OCI-LY7 (cell line): ENCODE measurements at regions not wholly inside any gene's neighbourhood (a gene's known extent, or its start where the extent isn't known, plus 50 kb on each side); places are given as distances from the start of the nearest gene placed in this dataset.

Experiments
- BruUV-seq: library from RNA; stranded (reverse); fragments of 400-500 nt; replicated peaks from 2 replicates; lab custom pipeline; 2021; lab: Mats Ljungman, UMichigan
- CTCF ChIA-PET: fragments of 300-600 bp; sonication (Branson Sonifier 250); formaldehyde crosslinking; loops from one replicate; lab custom pipeline; 2022; ENCODE audit warnings: antibody characterized with exemption; ENCODE audit not compliant: unreplicated experiment; lab: Charles Lee
- POLR2A ChIA-PET: fragments of 300-600 bp; sonication (Branson Sonifier 250); formaldehyde crosslinking; loops from one replicate; lab custom pipeline; 2022; ENCODE audit warnings: antibody characterized with exemption; lab: Charles Lee
- DNase-seq: peaks from one replicate; pipeline ENCODE4 v3.0.0-alpha.2; 2015; ENCODE audit warnings: low spot score
- H2AFZ ChIP-seq: fragments of 200-600 bp; sonication (generic), shearing (Covaris generic); 2 replicates; pipeline ENCODE4 v1.6.1; 2014; ENCODE audit warnings: mild to moderate bottlenecking, antibody characterized with exemption, low read length, moderate library complexity
- H3K27ac ChIP-seq: fragments of 200-600 bp; sonication (generic); 2 replicates; pipeline ENCODE4 v1.5.1; 2014; ENCODE audit warnings: mixed run types, low read depth, mild to moderate bottlenecking, moderate library complexity, low read length, inconsistent platforms; ENCODE audit not compliant: poor library complexity, severe bottlenecking
- H3K36me3 ChIP-seq: fragments of 200-600 bp; sonication (generic); 2 replicates; pipeline ENCODE4 v1.6.1; 2014; ENCODE audit warnings: mild to moderate bottlenecking, antibody characterized with exemption, low read length, moderate library complexity, mixed read lengths; ENCODE audit not compliant: insufficient read depth
- H3K4me1 ChIP-seq: fragments of 200-600 bp; sonication (generic); 2 replicates; pipeline ENCODE4 v1.5.1; 2014; ENCODE audit warnings: mild to moderate bottlenecking, low read length; ENCODE audit not compliant: insufficient read depth, poor library complexity, severe bottlenecking
- H3K4me2 ChIP-seq: fragments of 200-600 bp; sonication (generic); 2 replicates; pipeline ENCODE4 v1.6.1; 2014; ENCODE audit warnings: mild to moderate bottlenecking, low read length
- H3K4me3 ChIP-seq: fragments of 200-600 bp; sonication (generic); 2 replicates; pipeline ENCODE4 v1.5.1; 2014; ENCODE audit warnings: mild to moderate bottlenecking, low read depth, low read length; ENCODE audit not compliant: poor library complexity, severe bottlenecking
- H3K79me2 ChIP-seq: fragments of 200-600 bp; sonication (generic); 2 replicates; pipeline ENCODE4 v1.6.1; 2016; ENCODE audit warnings: low read depth, mild to moderate bottlenecking, low read length, moderate library complexity, mixed read lengths; ENCODE audit not compliant: insufficient read depth
- H3K9me2 ChIP-seq: fragments of 200-600 bp; sonication (generic); 2 replicates; pipeline ENCODE4 v1.6.1; 2016; ENCODE audit warnings: mild to moderate bottlenecking, low read length, mixed read lengths; ENCODE audit not compliant: insufficient read depth
- H3K9me3 ChIP-seq: fragments of 200-600 bp; sonication (generic); 2 replicates; pipeline ENCODE4 v1.6.1; 2014; ENCODE audit warnings: mild to moderate bottlenecking, mixed run types, low read length, mixed read lengths
- H4K20me1 ChIP-seq: fragments of 200-600 bp; sonication (generic); 2 replicates; pipeline ENCODE4 v1.6.1; 2014; ENCODE audit warnings: mild to moderate bottlenecking, antibody characterized with exemption, low read length, moderate library complexity, mixed read lengths; ENCODE audit not compliant: insufficient read depth
- EZH2phosphoT487 ChIP-seq: fragments of 200-600 bp; sonication (generic); IDR thresholded peaks from 2 replicates; pipeline ENCODE4 v1.6.1; 2018; ENCODE audit warnings: low read depth, borderline replicate concordance, mild to moderate bottlenecking, mixed run types, antibody characterized with exemption, low read length, moderate library complexity, mixed read lengths
- intact Hi-C: fragments of 100-400 bp; cut with micrococcal nuclease; formaldehyde crosslinking; loops from one replicate; pipeline ENCODE4 v1.10.0; 2022; ENCODE audit not compliant: unreplicated experiment
- TF ChIP-seq, protein P1 (sequence below): fragments of 200-600 bp; sonication (generic); conservative IDR thresholded peaks from 2 replicates; pipeline ENCODE4 v1.5.1; 2014; ENCODE audit warnings: mild to moderate bottlenecking, antibody characterized with exemption, low read length, moderate library complexity, mixed read lengths

DNA sequence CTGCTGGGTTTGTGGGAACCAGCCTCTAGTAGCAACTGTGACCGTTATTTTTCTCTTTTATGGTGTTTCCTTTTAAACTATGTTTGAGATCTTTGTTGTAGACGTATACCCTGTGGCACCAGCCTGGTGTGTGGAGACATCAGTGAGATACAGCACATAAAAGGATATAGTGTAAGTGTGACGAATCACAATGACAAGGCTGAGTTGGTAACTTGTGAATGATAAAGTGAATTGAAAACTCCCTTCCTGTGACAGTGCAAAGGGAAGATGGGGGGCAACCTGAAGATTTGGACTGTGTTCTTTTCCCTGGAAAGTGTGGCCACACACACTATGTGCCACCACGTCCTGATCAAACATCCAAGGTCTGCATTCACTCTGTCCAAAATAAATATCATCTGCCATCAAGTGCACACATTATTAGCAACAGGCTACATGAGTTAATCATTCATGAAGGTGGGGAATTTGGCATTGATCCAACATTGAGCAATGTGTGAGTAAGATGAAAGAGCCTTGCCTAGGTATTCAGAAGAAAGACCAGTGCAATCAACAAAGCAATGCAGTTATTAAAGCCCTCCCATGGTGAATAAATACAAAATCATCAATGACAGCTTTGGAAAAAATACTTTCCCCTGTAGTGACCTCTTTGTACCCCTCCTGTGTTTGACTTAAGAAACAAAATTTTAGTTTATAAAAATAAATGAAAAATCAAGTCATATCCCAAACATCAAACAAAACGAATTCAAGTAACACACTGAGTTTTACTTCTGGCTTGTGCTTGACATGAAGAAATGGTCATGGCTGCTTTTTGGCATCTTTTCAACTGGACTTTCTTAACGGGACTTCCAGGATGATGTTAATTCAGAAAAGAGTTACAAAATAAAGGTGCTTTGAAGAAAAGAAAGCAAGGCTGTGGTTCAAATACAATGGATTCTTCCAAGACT, 1280.5 kb upstream of the ZEB2 start:
- CTCF ChIA-PET, result no interaction called here

DNA sequence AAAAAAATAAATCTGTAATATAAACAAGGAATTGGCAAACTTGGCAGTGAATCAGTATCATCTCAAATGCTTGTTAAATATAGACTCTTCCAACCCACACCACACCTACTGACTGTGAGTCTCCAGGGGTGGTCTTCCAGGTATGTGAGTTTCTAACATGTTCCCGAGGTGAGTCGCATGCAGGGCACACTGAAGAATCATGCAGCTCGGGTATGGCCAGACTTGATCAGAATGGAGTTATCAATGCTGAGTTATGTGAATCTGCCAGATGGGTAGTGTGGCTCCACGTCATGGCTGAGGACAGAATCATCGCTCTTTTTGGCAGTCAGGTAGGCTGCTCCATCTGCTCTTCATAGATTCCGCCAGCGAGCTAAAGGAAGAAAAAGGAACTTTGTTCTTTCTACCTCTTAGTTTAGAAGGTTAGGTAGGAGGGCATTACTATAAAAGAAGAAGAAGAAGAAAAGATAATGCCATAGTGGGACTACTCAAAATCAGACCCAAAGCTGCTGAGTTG, 1279.7 kb upstream of the ZEB2 start:
- Histone ChIP-seq H3K4me1 (no peaks in the 10 kb centered on the region), H3K79me2 (no peaks in the 10 kb centered on the region), H3K9me3 (no peaks in the 10 kb centered on the region), H3K36me3 (no peaks in the 10 kb centered on the region), H3K4me3 (no peak overlapping the region), H3K27ac (no peak overlapping the region), H3K9me2 (no peaks in the 10 kb centered on the region), H2AFZ (no peak overlapping the region), H4K20me1 (no peaks in the 10 kb centered on the region), H3K4me2 (no peak overlapping the region)
- CTCF ChIA-PET, result no interaction called here
- BruUV-seq, result no TSS peak
- no peak for DNase-seq
- intact Hi-C loops, result no loop called here
- TF ChIP-seq, protein P1, sequence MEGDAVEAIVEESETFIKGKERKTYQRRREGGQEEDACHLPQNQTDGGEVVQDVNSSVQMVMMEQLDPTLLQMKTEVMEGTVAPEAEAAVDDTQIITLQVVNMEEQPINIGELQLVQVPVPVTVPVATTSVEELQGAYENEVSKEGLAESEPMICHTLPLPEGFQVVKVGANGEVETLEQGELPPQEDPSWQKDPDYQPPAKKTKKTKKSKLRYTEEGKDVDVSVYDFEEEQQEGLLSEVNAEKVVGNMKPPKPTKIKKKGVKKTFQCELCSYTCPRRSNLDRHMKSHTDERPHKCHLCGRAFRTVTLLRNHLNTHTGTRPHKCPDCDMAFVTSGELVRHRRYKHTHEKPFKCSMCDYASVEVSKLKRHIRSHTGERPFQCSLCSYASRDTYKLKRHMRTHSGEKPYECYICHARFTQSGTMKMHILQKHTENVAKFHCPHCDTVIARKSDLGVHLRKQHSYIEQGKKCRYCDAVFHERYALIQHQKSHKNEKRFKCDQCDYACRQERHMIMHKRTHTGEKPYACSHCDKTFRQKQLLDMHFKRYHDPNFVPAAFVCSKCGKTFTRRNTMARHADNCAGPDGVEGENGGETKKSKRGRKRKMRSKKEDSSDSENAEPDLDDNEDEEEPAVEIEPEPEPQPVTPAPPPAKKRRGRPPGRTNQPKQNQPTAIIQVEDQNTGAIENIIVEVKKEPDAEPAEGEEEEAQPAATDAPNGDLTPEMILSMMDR, result no peak
- no peak for TF ChIP-seq EZH2phosphoT487
- POLR2A ChIA-PET, result no interaction called here

More for the DNA sequence above, 1280.5 kb upstream of the ZEB2 start:
- Histone ChIP-seq H2AFZ (no peak overlapping the region), H3K4me2 (no peak overlapping the region), H3K9me2 (no peaks in the 10 kb centered on the region), H3K79me2 (no peaks in the 10 kb centered on the region), H3K9me3 (no peaks in the 10 kb centered on the region), H4K20me1 (no peaks in the 10 kb centered on the region), H3K27ac (no peak overlapping the region), H3K4me1 (no peaks in the 10 kb centered on the region), H3K36me3 (no peaks in the 10 kb centered on the region), H3K4me3 (no peak overlapping the region)
- TF ChIP-seq, protein P1, result no peak
- TF ChIP-seq EZH2phosphoT487, result no peak
- no TSS peak for BruUV-seq
- intact Hi-C loops, result no loop called here
- no peak for DNase-seq
- POLR2A ChIA-PET, result no interaction called here

DNA sequence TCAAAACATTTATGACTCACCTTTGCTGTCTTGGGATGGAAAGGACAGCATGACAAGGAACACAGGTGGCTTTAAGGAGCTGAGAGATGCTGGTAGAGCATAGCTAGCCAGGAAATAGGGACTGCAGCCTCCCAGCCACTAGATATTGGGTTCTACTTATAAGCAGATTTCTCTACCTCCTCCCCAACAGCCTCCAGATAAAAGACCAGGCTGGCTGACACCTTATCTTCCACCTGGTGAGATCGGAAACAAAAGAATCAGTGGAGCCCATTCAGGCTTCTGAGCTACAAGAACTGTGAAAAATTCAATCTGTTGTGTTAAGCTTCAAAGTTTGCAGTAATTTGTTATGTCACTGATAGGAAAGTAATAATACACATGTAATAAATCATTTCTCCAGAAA, 1278.5 kb upstream of the ZEB2 start:
- ChIA-PET CTCF (no interaction called here), POLR2A (no interaction called here)
- BruUV-seq, result no TSS peak
- no peaks in the 10 kb centered on the region for H3K9me3 ChIP-seq
- no peak for DNase-seq
- H4K20me1 ChIP-seq, result no peaks in the 10 kb centered on the region
- H3K27ac ChIP-seq, result no peak overlapping the region
- no peak overlapping the region for H2AFZ ChIP-seq
- intact Hi-C loops, result no loop called here
- no peak overlapping the region for H3K4me3 ChIP-seq
- H3K36me3 ChIP-seq, result no peaks in the 10 kb centered on the region
- H3K9me2 ChIP-seq, result no peaks in the 10 kb centered on the region
- TF ChIP-seq EZH2phosphoT487, result no peak
- TF ChIP-seq, protein P1, result no peak
- no peak overlapping the region for H3K4me2 ChIP-seq
- no peaks in the 10 kb centered on the region for H3K4me1 ChIP-seq
- no peaks in the 10 kb centered on the region for H3K79me2 ChIP-seq
